H9 (cell line): ENCODE measurements at regions not wholly inside any gene's neighbourhood (a gene's known extent, or its start where the extent isn't known, plus 50 kb on each side); places are given as distances from the start of the nearest gene placed in this dataset.

Source experiments
- DNase-seq: peaks from one replicate; pipeline ENCODE4 v3.0.0-alpha.2; 2017
- H2AFZ ChIP-seq: one replicate; pipeline ENCODE4 v1.6.1; 2013; ENCODE audit warnings: mild to moderate bottlenecking, low read length, control low read depth, moderate library complexity
- H2AK5ac ChIP-seq: 2 replicates; pipeline ENCODE4 v1.6.1; 2013; ENCODE audit warnings: low read length, control low read depth, mixed read lengths; ENCODE audit not compliant: insufficient read length
- H2BK120ac ChIP-seq: one replicate; pipeline ENCODE4 v1.6.1; 2013; ENCODE audit warnings: low read depth, mild to moderate bottlenecking, low read length, control low read depth, inconsistent platforms; ENCODE audit not compliant: poor library complexity, severe bottlenecking
- H2BK12ac ChIP-seq: 2 replicates; pipeline ENCODE4 v1.6.1; 2013; ENCODE audit warnings: low read length, control low read depth, mixed read lengths, low read depth; ENCODE audit not compliant: insufficient read length
- H2BK15ac ChIP-seq: 2 replicates; pipeline ENCODE4 v1.6.1; 2013; ENCODE audit warnings: low read depth, low read length, control low read depth
- H2BK20ac ChIP-seq: one replicate; pipeline ENCODE4 v1.6.1; 2013; ENCODE audit warnings: low read depth, mild to moderate bottlenecking, low read length, control low read depth, inconsistent platforms; ENCODE audit not compliant: poor library complexity, severe bottlenecking
- H2BK5ac ChIP-seq: 2 replicates; pipeline ENCODE4 v1.6.1; 2013; ENCODE audit warnings: low read length, control low read depth, mixed read lengths; ENCODE audit not compliant: insufficient read length
- H3K14ac ChIP-seq: 2 replicates; pipeline ENCODE4 v1.6.1; 2013; ENCODE audit warnings: low read length, control low read depth; ENCODE audit not compliant: insufficient read depth
- H3K18ac ChIP-seq: 2 replicates; pipeline ENCODE4 v1.6.1; 2013; ENCODE audit warnings: low read depth, mild to moderate bottlenecking, mixed read lengths, low read length, control low read depth; ENCODE audit not compliant: insufficient read length
- H3K23ac ChIP-seq: 2 replicates; pipeline ENCODE4 v1.6.1; 2013; ENCODE audit warnings: low read length, control low read depth, mixed read lengths, low read depth; ENCODE audit not compliant: insufficient read length
- H3K23me2 ChIP-seq: 2 replicates; pipeline ENCODE4 v1.6.1; 2013; ENCODE audit warnings: low read depth, mild to moderate bottlenecking, mixed read lengths, low read length, control low read depth; ENCODE audit not compliant: insufficient read length, poor library complexity, severe bottlenecking
- H3K27ac ChIP-seq: 2 replicates; pipeline ENCODE4 v1.5.1; 2013; ENCODE audit warnings: low read length, control low read depth, mixed read lengths, low read depth; ENCODE audit not compliant: insufficient read length
- H3K27me3 ChIP-seq: 2 replicates; pipeline ENCODE4 v1.6.1; 2013; ENCODE audit warnings: low read length, control low read depth, inconsistent platforms; ENCODE audit not compliant: insufficient read depth
- H3K4ac ChIP-seq: 2 replicates; pipeline ENCODE4 v1.6.1; 2013; ENCODE audit warnings: low read depth, mild to moderate bottlenecking, control low read depth, inconsistent platforms, low read length, moderate library complexity
- H3K4me1 ChIP-seq: 2 replicates; pipeline ENCODE4 v1.6.1; 2013; ENCODE audit warnings: low read length, control low read depth, inconsistent platforms; ENCODE audit not compliant: insufficient read depth
- H3K4me2 ChIP-seq: 2 replicates; pipeline ENCODE4 v1.6.1; 2013; ENCODE audit warnings: low read length, control low read depth, mixed read lengths; ENCODE audit not compliant: insufficient read length, insufficient read depth
- H3K56ac ChIP-seq: 2 replicates; pipeline ENCODE4 v1.6.1; 2013; ENCODE audit warnings: low read depth, mild to moderate bottlenecking, mixed read lengths, low read length, control low read depth; ENCODE audit not compliant: insufficient read length
- H3K79me1 ChIP-seq: 2 replicates; pipeline ENCODE4 v1.6.1; 2013; ENCODE audit warnings: low read depth, mild to moderate bottlenecking, moderate library complexity, low read length, control low read depth, inconsistent platforms; ENCODE audit not compliant: insufficient read depth, poor library complexity, severe bottlenecking
- H3K79me2 ChIP-seq: 2 replicates; pipeline ENCODE4 v1.6.1; 2013; ENCODE audit warnings: low read length, control low read depth, inconsistent platforms; ENCODE audit not compliant: insufficient read depth
- H3K9ac ChIP-seq: 2 replicates; pipeline ENCODE4 v1.6.1; 2013; ENCODE audit warnings: low read length, control low read depth, mixed read lengths; ENCODE audit not compliant: insufficient read length; ENCODE audit errors: extremely low read depth
- H3K9me3 ChIP-seq: one replicate; pipeline ENCODE4 v1.6.1; 2013; ENCODE audit warnings: low read depth, low read length, inconsistent platforms; ENCODE audit not compliant: control insufficient read depth
- H3T11ph ChIP-seq: one replicate; pipeline ENCODE4 v1.6.1; 2013; ENCODE audit warnings: mild to moderate bottlenecking, low read length, control low read depth, inconsistent platforms
- H4K20me1 ChIP-seq: one replicate; pipeline ENCODE4 v1.6.1; 2013; ENCODE audit not compliant: control insufficient read depth, insufficient read length, insufficient read depth
- H4K5ac ChIP-seq: 2 replicates; pipeline ENCODE4 v1.6.1; 2013; ENCODE audit warnings: low read depth, mild to moderate bottlenecking, mixed read lengths, low read length, control low read depth; ENCODE audit not compliant: insufficient read length
- H4K8ac ChIP-seq: replicated peaks from 2 replicates; pipeline ENCODE4 v1.6.1; 2013; ENCODE audit warnings: low read length, control low read depth, mixed read lengths, low read depth; ENCODE audit not compliant: insufficient read length
- H4K91ac ChIP-seq: 2 replicates; pipeline ENCODE4 v1.6.1; 2013; ENCODE audit warnings: low read depth, mild to moderate bottlenecking, moderate library complexity, mixed read lengths, low read length, control low read depth; ENCODE audit not compliant: insufficient read length
- H3K27ac Mint-ChIP-seq, 3 experiments: 2 replicates in 2 of 3; 3 replicates in 1 of 3; pipeline ENCODE4 v1.8.0; 2020 to 2021; ENCODE audit warnings: mixed read lengths in 3 of 3, mild to moderate bottlenecking in 1 of 3, moderate library complexity in 1 of 3
- H3K27me3 Mint-ChIP-seq: 2 replicates; pipeline ENCODE4 v1.8.0; 2021; ENCODE audit warnings: low read depth, mild to moderate bottlenecking, moderate library complexity, mixed read lengths
- H3K36me3 Mint-ChIP-seq, 3 experiments: 2 replicates in 2 of 3; 3 replicates in 1 of 3; pipeline ENCODE4 v1.8.0; 2020 to 2021; ENCODE audit warnings: low read depth in 3 of 3, mixed read lengths in 3 of 3; ENCODE audit not compliant: insufficient read depth in 1 of 3
- H3K4me1 Mint-ChIP-seq, 2 experiments: 2 replicates each; pipeline ENCODE4 v1.8.0; 2020; ENCODE audit warnings: mixed read lengths in 2 of 2
- H3K4me3 Mint-ChIP-seq, 2 experiments: 2 replicates in 1 of 2; 3 replicates in 1 of 2; pipeline ENCODE4 v1.8.0; 2020 to 2021; ENCODE audit warnings: mild to moderate bottlenecking in 2 of 2, mixed read lengths in 2 of 2, moderate library complexity in 1 of 2
- H3K9me3 Mint-ChIP-seq, 2 experiments: 2 replicates in 1 of 2; 3 replicates in 1 of 2; pipeline ENCODE4 v1.8.0; 2020; ENCODE audit warnings: mild to moderate bottlenecking in 2 of 2, mixed read lengths in 2 of 2, moderate library complexity in 1 of 2
- CTCF ChIP-seq: fragments of 200-600 bp; sonication (generic); conservative IDR thresholded peaks from 3 replicates; pipeline ENCODE4 v1.8.0; 2021; ENCODE audit warnings: antibody characterized with exemption, mild to moderate bottlenecking
- WGBS: extraction: QIAGEN DNeasy Blood & Tissue Kit; methylation state at CpG from one replicate; pipeline ENCODE4 v1.1.7; 2013; ENCODE audit warnings: missing lambda C conversion rate, low lambda C conversion rate, mixed read lengths; ENCODE audit not compliant: insufficient read length; ENCODE audit errors: extremely low coverage; 5-methylcytosine and 5-hydroxymethylcytosine counted together

DNA sequence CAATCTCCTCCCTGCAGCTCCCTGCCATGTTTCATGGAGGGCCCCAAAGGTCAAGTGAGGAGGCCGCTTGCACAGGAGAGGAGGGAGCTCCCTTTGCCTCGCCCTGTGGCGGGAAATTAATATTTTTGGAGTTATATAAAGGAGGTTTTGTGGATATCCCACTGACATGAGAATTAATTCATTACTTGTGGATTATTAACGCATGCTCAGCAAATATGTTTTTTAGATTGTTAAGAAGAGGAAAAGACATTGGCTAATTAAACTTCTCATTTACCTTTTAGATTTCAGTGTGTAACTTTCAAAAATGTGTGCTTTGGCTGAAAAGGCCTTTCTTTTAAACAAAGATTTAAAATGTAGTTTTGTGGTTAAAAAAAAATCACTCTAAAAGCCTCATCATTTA lies 474.0 kb downstream of the SOCS6 start:
- Histone ChIP-seq H3K4me2 (no peak overlapping the region), H4K5ac (no peak overlapping the region), H2BK12ac (no peak overlapping the region), H3K27me3 (no peaks in the 10 kb centered on the region), H3K4ac (no peak overlapping the region), H2BK120ac (no peak overlapping the region), H4K8ac (no peak overlapping the region), H2BK5ac (no peak overlapping the region), H3K14ac (no peak overlapping the region), H3K79me1 (no peaks in the 10 kb centered on the region), H3T11ph (no peak overlapping the region), H3K4me1 (no peaks in the 10 kb centered on the region), H2AK5ac (no peak overlapping the region), H3K27ac (no peak overlapping the region), H3K23ac (no peak overlapping the region), H4K91ac (no peak overlapping the region), H2BK20ac (no peak overlapping the region), H3K23me2 (no peaks in the 10 kb centered on the region), H3K9ac (no peak overlapping the region), H3K18ac (no peak overlapping the region), H2BK15ac (no peak overlapping the region), H2AFZ (no peak overlapping the region), H3K79me2 (no peaks in the 10 kb centered on the region), H3K56ac (no peak overlapping the region), H4K20me1 (no peaks in the 10 kb centered on the region), H3K9me3 (no peaks in the 10 kb centered on the region)
- H3K27ac Mint-ChIP-seq, result no peak overlapping the region
- no peak for TF ChIP-seq CTCF
- H3K4me1 Mint-ChIP-seq, result peaks cover 9 to 13% of the 10 kb centered on the region in 2 experiments
- no CpG with 5 or more reads among the region's 4 CpGs for WGBS
- H3K36me3 Mint-ChIP-seq, result no peaks in the 10 kb centered on the region
- peaks cover 0 to 2% of the 10 kb centered on the region in 2 experiments; a peak in 2 of 5 replicates for H3K9me3 Mint-ChIP-seq
- H3K4me3 Mint-ChIP-seq, result no peak overlapping the region
- no peak for DNase-seq
- H3K27me3 Mint-ChIP-seq, result no peaks in the 10 kb centered on the region; the same call in 1 of the 2 replicates
